ENCODE measurements at regions not wholly inside any gene's neighbourhood (a gene's known extent, or its start where the extent isn't known, plus 50 kb on each side); places are given as distances from the start of the nearest gene placed in this dataset.

GRCh38 chr6:91731939-91732338 lies 1145.1 kb upstream of the MAP3K7 start:
- DNase-seq: no peak

GRCh38 chr6:91730710-91731109 lies 1143.8 kb upstream of the MAP3K7 start:
- DNase-seq: no peak

- no peak for DNase-seq
Measured at GRCh38 chr6:91720324-91720723, 1133.5 kb upstream of the MAP3K7 start.

GRCh38 chr6:91719414-91719813 lies 1132.5 kb upstream of the MAP3K7 start:
- no peak for DNase-seq

- no peak for DNase-seq
Measured at GRCh38 chr6:91718198-91718597, 1131.3 kb upstream of the MAP3K7 start.

GRCh38 chr6:91717094-91717493 lies 1130.2 kb upstream of the MAP3K7 start:
- DNase-seq: no peak

- no peak for DNase-seq
Measured at GRCh38 chr6:91716361-91716760, 1129.5 kb upstream of the MAP3K7 start.

- no peak for DNase-seq
Measured at GRCh38 chr6:91715171-91715805, 1128.4 kb upstream of the MAP3K7 start.

- no peak for DNase-seq
Measured at GRCh38 chr6:91713911-91714310, 1127.0 kb upstream of the MAP3K7 start.

- no peak for DNase-seq
Measured at GRCh38 chr6:91711518-91711917, 1124.6 kb upstream of the MAP3K7 start.

GRCh38 chr6:91710342-91710741 lies 1123.5 kb upstream of the MAP3K7 start:
- no peak for DNase-seq

- DNase-seq: no peak
Measured at GRCh38 chr6:91708534-91708933, 1121.7 kb upstream of the MAP3K7 start.

- DNase-seq: no peak
Measured at GRCh38 chr6:91705646-91706045, 1118.8 kb upstream of the MAP3K7 start.

- peak; percentile 72 for DNase-seq
Measured at GRCh38 chr6:91704531-91704930, 1117.7 kb upstream of the MAP3K7 start.

- no peak for DNase-seq
Measured at GRCh38 chr6:91697010-91697695, 1110.3 kb upstream of the MAP3K7 start.

GRCh38 chr6:91695221-91695620 lies 1108.3 kb upstream of the MAP3K7 start:
- DNase-seq: no peak

- DNase-seq: no peak
Measured at GRCh38 chr6:91694016-91694654, 1107.3 kb upstream of the MAP3K7 start.

- peak; percentile 73 for DNase-seq
Measured at GRCh38 chr6:91691449-91691848, 1104.6 kb upstream of the MAP3K7 start.

GRCh38 chr6:91683240-91683639 lies 1096.4 kb upstream of the MAP3K7 start:
- no peak for DNase-seq

- DNase-seq: no peak
Measured at GRCh38 chr6:91681296-91681695, 1094.4 kb upstream of the MAP3K7 start.

- DNase-seq: no peak
Measured at GRCh38 chr6:91678679-91679446, 1092.0 kb upstream of the MAP3K7 start.

- no peak for DNase-seq
Measured at GRCh38 chr6:91672201-91672600, 1085.3 kb upstream of the MAP3K7 start.

GRCh38 chr6:91669871-91670268 lies 1083.0 kb upstream of the MAP3K7 start:
- DNase-seq: no peak
